Epithelial cell of esophagus (primary cell): ENCODE measurements at regions not wholly inside any gene's neighbourhood (a gene's known extent, or its start where the extent isn't known, plus 50 kb on each side); places are given as distances from the start of the nearest gene placed in this dataset.

Experiments used
- DNase-seq: peaks from one replicate; pipeline ENCODE4 v3.0.0; 2010; ENCODE audit warnings: low read depth
- H3K4me3 ChIP-seq: 2 replicates; pipeline ENCODE4 v1.5.1; 2011; ENCODE audit warnings: mild to moderate bottlenecking, low read length, control low read depth
- CTCF ChIP-seq: IDR thresholded peaks from 2 replicates; pipeline ENCODE4 v1.5.1; 2011; ENCODE audit warnings: low read depth, mild to moderate bottlenecking, low read length, control low read depth, inconsistent platforms; ENCODE audit not compliant: insufficient read depth; ENCODE audit errors: missing control alignments

- no peak overlapping the region for H3K4me3 ChIP-seq
- no peak for TF ChIP-seq CTCF
- DNase-seq, result no peak
These were observed 982.7 kb upstream of the NR2F2 start for GRCh38 chr15:95347837-95348236.

GRCh38 chr15:95350908-95351307 is 979.6 kb upstream of the NR2F2 start:
- TF ChIP-seq CTCF, result no peak
- DNase-seq, result no peak
- H3K4me3 ChIP-seq, result no peak overlapping the region

- no peak for TF ChIP-seq CTCF
- no peak for DNase-seq
- H3K4me3 ChIP-seq, result no peak overlapping the region
These were observed 977.8 kb upstream of the NR2F2 start for GRCh38 chr15:95352631-95353187.

DNA sequence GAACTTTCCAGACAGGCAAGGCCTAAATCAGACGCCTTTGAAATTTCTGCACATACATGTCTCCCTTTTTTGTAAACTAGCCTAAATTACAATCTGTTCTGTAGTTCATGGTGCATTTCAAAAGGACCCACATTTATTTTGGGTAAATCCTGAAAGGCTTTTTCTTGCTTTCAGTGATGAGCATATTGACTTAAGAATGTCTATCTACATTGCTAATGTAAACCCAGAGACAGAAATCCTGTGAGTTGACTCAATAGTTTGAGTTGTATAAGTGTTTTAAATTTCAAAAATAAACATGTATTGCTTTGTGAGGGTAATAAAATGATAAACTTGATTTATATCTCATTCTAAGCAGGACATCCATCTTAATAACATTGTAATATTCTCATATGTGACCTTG is 977.0 kb upstream of the NR2F2 start:
- DNase-seq, result no peak
- TF ChIP-seq CTCF, result no peak
- no peak overlapping the region for H3K4me3 ChIP-seq

- TF ChIP-seq CTCF, result no peak
- no peak for DNase-seq
These were observed 970.5 kb upstream of the NR2F2 start for GRCh38 chr15:95359966-95360365.

GRCh38 chr15:95362306-95362705 is 968.2 kb upstream of the NR2F2 start:
- DNase-seq, result no peak

More at GRCh38 chr15:95359966-95360365, 970.5 kb upstream of the NR2F2 start:
- no peak overlapping the region for H3K4me3 ChIP-seq

More at GRCh38 chr15:95362306-95362705, 968.2 kb upstream of the NR2F2 start:
- no peak for TF ChIP-seq CTCF
- H3K4me3 ChIP-seq, result no peak overlapping the region
